ENCODE measurements at regions not wholly inside any gene's neighbourhood (a gene's known extent, or its start where the extent isn't known, plus 50 kb on each side); places are given as distances from the start of the nearest gene placed in this dataset.
A peak's percentile ranks its signal among the peaks of the same experiment; 100 is the strongest.

GRCh38 chr1:222441066-222441465 lies 106.8 kb downstream of the HHIPL2 start:
- H3K4me3 Mint-ChIP-seq (ENCODE audit: low read depth) = no peak overlapping the region
- peak overlapping the region; percentile 71 for H3K27ac Mint-ChIP-seq
- no peak for TF ChIP-seq CTCF (IDR thresholded peaks at IDR 0.05; ENCODE audit: unreplicated experiment)
- DNase-seq (ENCODE audit: low spot score, unreplicated experiment) = no peak
- peaks cover 27% of the 10 kb centered on the region for H3K4me1 Mint-ChIP-seq (ENCODE audit: low read depth)
- H3K9me3 Mint-ChIP-seq (ENCODE audit: low read depth) = no peaks in the 10 kb centered on the region
- no peaks in the 10 kb centered on the region for H3K27me3 Mint-ChIP-seq
- H3K36me3 Mint-ChIP-seq (ENCODE audit: insufficient read depth) = no peaks in the 10 kb centered on the region

DNA sequence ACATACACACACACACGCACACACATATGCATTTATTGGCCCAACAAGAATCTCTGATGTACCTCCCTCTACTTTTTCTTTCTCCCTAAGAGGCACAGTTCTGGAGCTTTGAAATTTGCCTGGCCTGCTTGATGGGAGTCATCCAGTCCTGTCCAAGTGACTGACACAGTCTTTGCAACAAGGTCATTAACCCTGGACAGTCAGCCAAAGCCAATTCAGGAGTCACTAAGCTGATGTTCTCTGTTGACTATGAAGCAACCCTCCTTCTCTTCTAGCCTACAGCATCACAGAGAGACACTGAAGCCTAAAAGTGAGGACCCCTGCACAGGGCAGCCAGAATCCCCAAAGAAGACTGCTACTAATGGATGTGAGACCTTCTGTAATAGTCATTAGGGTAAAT lies 123.1 kb downstream of the HHIPL2 start:
- Mint-ChIP-seq H3K27me3 (peaks cover 6% of the 10 kb centered on the region), H3K27ac (no peak overlapping the region), H3K36me3 (ENCODE audit: insufficient read depth) (no peaks in the 10 kb centered on the region), H3K4me3 (ENCODE audit: low read depth) (no peak overlapping the region), H3K9me3 (ENCODE audit: low read depth) (peaks cover 7% of the 10 kb centered on the region), H3K4me1 (ENCODE audit: low read depth) (no peaks in the 10 kb centered on the region)
- no peak for TF ChIP-seq CTCF (IDR thresholded peaks at IDR 0.05; ENCODE audit: unreplicated experiment)
- DNase-seq (ENCODE audit: low spot score, unreplicated experiment) = no peak

- H3K9me3 Mint-ChIP-seq (ENCODE audit: low read depth) = peaks cover 7% of the 10 kb centered on the region
- H3K27me3 Mint-ChIP-seq = peaks cover 6% of the 10 kb centered on the region
- H3K4me1 Mint-ChIP-seq (ENCODE audit: low read depth) = no peaks in the 10 kb centered on the region
- TF ChIP-seq CTCF (IDR thresholded peaks at IDR 0.05; ENCODE audit: unreplicated experiment) = no peak
- no peaks in the 10 kb centered on the region for H3K36me3 Mint-ChIP-seq (ENCODE audit: insufficient read depth)
- no peak for DNase-seq (ENCODE audit: low spot score, unreplicated experiment)
- H3K27ac Mint-ChIP-seq = no peak overlapping the region
- H3K4me3 Mint-ChIP-seq (ENCODE audit: low read depth) = no peak overlapping the region
Measured at GRCh38 chr1:222421380-222421779, 126.5 kb downstream of the HHIPL2 start.

- no peak for TF ChIP-seq CTCF (IDR thresholded peaks at IDR 0.05; ENCODE audit: unreplicated experiment)
- Mint-ChIP-seq H3K4me3 (ENCODE audit: low read depth) (no peak overlapping the region), H3K4me1 (ENCODE audit: low read depth) (no peaks in the 10 kb centered on the region), H3K27ac (no peak overlapping the region), H3K36me3 (ENCODE audit: insufficient read depth) (no peaks in the 10 kb centered on the region), H3K27me3 (peaks cover 6% of the 10 kb centered on the region), H3K9me3 (ENCODE audit: low read depth) (no peaks in the 10 kb centered on the region)
- no peak for DNase-seq (ENCODE audit: low spot score, unreplicated experiment)
Measured at GRCh38 chr1:222420633-222421032, 127.3 kb downstream of the HHIPL2 start.

DNA sequence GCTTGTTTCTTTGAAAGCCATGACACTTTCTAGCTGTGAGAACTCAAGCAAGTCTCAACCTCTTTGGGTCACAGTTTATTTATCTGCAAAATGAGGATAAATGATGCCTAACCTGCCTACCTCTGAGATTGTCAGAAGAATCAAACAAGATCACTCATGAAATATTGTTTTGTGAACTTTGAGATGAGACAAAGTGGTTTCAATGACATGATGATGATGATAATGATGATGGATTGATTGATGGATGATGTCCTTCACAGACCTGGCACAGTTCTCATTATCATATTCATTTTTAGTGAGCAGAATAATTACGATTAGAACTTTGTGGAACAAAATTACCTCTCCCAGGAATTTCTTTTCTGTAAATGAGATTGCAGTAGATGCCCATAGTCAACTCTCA lies 129.2 kb downstream of the HHIPL2 start:
- Mint-ChIP-seq H3K27me3 (peaks cover 11% of the 10 kb centered on the region), H3K4me3 (ENCODE audit: low read depth) (no peak overlapping the region), H3K9me3 (ENCODE audit: low read depth) (no peaks in the 10 kb centered on the region), H3K36me3 (ENCODE audit: insufficient read depth) (no peaks in the 10 kb centered on the region), H3K4me1 (ENCODE audit: low read depth) (no peaks in the 10 kb centered on the region), H3K27ac (no peak overlapping the region)
- TF ChIP-seq CTCF (IDR thresholded peaks at IDR 0.05; ENCODE audit: unreplicated experiment) = no peak
- no peak for DNase-seq (ENCODE audit: low spot score, unreplicated experiment)
